Breast epithelium (tissue), 4 donors: ENCODE measurements at regions not wholly inside any gene's neighbourhood (a gene's known extent, or its start where the extent isn't known, plus 50 kb on each side); places are given as distances from the start of the nearest gene placed in this dataset.
A peak's percentile ranks its signal among the peaks of the same experiment; 100 is the strongest.

Experiments
- DNase-seq, 2 donors: peaks; one replicate each; pipeline ENCODE4 v3.0.0-alpha.2; 2019; ENCODE audit warnings: low spot score in 2 of 2
- H3K27ac ChIP-seq, 2 donors: fragments of 200-600 bp; sonication (generic) in 1 of 2; one replicate each; pipeline ENCODE4 v1.5.1; 2016 to 2019; ENCODE audit warnings: mild to moderate bottlenecking in 1 of 2
- H3K27me3 ChIP-seq, 2 donors: fragments of 200-600 bp; sonication (generic) in 1 of 2; one replicate each; pipeline versions ENCODE4 v1.5.1 to v1.6.0; 2017 to 2019; ENCODE audit warnings: control low read depth in 1 of 2, mild to moderate bottlenecking in 1 of 2
- H3K36me3 ChIP-seq: fragments of 200-600 bp; one replicate; pipeline ENCODE4 v1.5.1; 2019
- H3K4me1 ChIP-seq, 2 donors: fragments of 200-600 bp; sonication (generic); one replicate each; pipeline ENCODE4 v1.5.1; 2016 to 2019; ENCODE audit warnings: control low read depth in 1 of 2
- H3K4me3 ChIP-seq, 3 donors: fragments of 200-600 bp; sonication (generic); 1 replicate in 2 of 3; 2 replicates in 1 of 3; pipeline ENCODE4 v1.5.1; 2016 to 2019; ENCODE audit warnings: mild to moderate bottlenecking in 3 of 3, moderate library complexity in 2 of 3
- H3K9me3 ChIP-seq, 2 donors: fragments of 200-600 bp; sonication (generic) in 1 of 2; one replicate each; pipeline ENCODE4 v1.5.1; 2016 to 2019; ENCODE audit warnings: control low read depth in 1 of 2
- CTCF ChIP-seq, 3 donors: fragments of 450-650 bp; IDR thresholded peaks; one replicate each; pipeline ENCODE4 v1.5.1; 2016 to 2017; ENCODE audit warnings: antibody characterized with exemption in 3 of 3, mild to moderate bottlenecking in 3 of 3, moderate library complexity in 3 of 3
- POLR2A ChIP-seq: fragments of 450-650 bp; IDR thresholded peaks from one replicate; pipeline ENCODE4 v1.6.1; 2016; ENCODE audit warnings: antibody characterized with exemption, mild to moderate bottlenecking, moderate library complexity
- POLR2AphosphoS5 ChIP-seq, 3 donors: sonication (generic); formaldehyde crosslinking; IDR thresholded peaks; one replicate each; pipeline ENCODE4 v1.6.1; 2017; ENCODE audit warnings: antibody characterized with exemption in 3 of 3
- intact Hi-C: fragments of 100-400 bp; cut with DNase I; formaldehyde crosslinking; loops from one replicate; pipeline ENCODE4 v1.15.1; 2023; ENCODE audit warnings: low total_unique reads

GRCh38 chr20:52905241-52905994, 66.7 kb upstream of the TSHZ2 start:
- no peak overlapping the region for H3K4me3 ChIP-seq
- H3K27ac ChIP-seq, result no peak overlapping the region
- no peaks in the 10 kb centered on the region for H3K27me3 ChIP-seq
- TF ChIP-seq CTCF (IDR thresholded peaks at IDR 0.05) (no peak), POLR2A (no peak), POLR2AphosphoS5 (IDR thresholded peaks at IDR 0.05) (no peak)
- H3K36me3 ChIP-seq, result no peaks in the 10 kb centered on the region
- intact Hi-C loops, result no loop called here
- DNase-seq, result no peak
- no peaks in the 10 kb centered on the region for H3K9me3 ChIP-seq
- H3K4me1 ChIP-seq, result no peaks in the 10 kb centered on the region

- DNase-seq, result no peak
- H3K9me3 ChIP-seq, result no peaks in the 10 kb centered on the region
- H3K36me3 ChIP-seq, result no peaks in the 10 kb centered on the region
- no peak for TF ChIP-seq POLR2A
- no peak for TF ChIP-seq POLR2AphosphoS5 (IDR thresholded peaks at IDR 0.05)
- no peak for TF ChIP-seq CTCF (IDR thresholded peaks at IDR 0.05)
- no peak overlapping the region for H3K27ac ChIP-seq
- intact Hi-C loops, result no loop called here
- no peaks in the 10 kb centered on the region for H3K27me3 ChIP-seq
- no peak overlapping the region for H3K4me3 ChIP-seq
- no peaks in the 10 kb centered on the region for H3K4me1 ChIP-seq
These were observed 67.3 kb upstream of the TSHZ2 start for GRCh38 chr20:52904837-52905236.

- Histone ChIP-seq H3K27me3 (no peaks in the 10 kb centered on the region), H3K36me3 (no peaks in the 10 kb centered on the region), H3K4me1 (no peaks in the 10 kb centered on the region), H3K4me3 (no peak overlapping the region), H3K9me3 (no peaks in the 10 kb centered on the region), H3K27ac (no peak overlapping the region)
- TF ChIP-seq CTCF (IDR thresholded peaks at IDR 0.05) (no peak), POLR2A (no peak), POLR2AphosphoS5 (IDR thresholded peaks at IDR 0.05) (no peak)
- no peak for DNase-seq
- intact Hi-C loops, result no loop called here
These were observed 73.0 kb upstream of the TSHZ2 start for GRCh38 chr20:52899041-52899608.

GRCh38 chr20:52896348-52896747, 75.8 kb upstream of the TSHZ2 start:
- intact Hi-C loops, result no loop called here
- Histone ChIP-seq H3K27ac (peak overlapping the region; percentile 57 to 59), H3K4me1 (no peaks in the 10 kb centered on the region), H3K9me3 (no peaks in the 10 kb centered on the region), H3K36me3 (no peaks in the 10 kb centered on the region), H3K27me3 (no peaks in the 10 kb centered on the region), H3K4me3 (no peak overlapping the region)
- TF ChIP-seq POLR2A (no peak), CTCF (IDR thresholded peaks at IDR 0.05) (no peak), POLR2AphosphoS5 (IDR thresholded peaks at IDR 0.05) (no peak)
- no peak for DNase-seq

- no peaks in the 10 kb centered on the region for H3K4me1 ChIP-seq
- peak overlapping the region; percentile 57 to 59 for H3K27ac ChIP-seq
- no peak for TF ChIP-seq POLR2A
- no peak for TF ChIP-seq POLR2AphosphoS5 (IDR thresholded peaks at IDR 0.05)
- no peak for TF ChIP-seq CTCF (IDR thresholded peaks at IDR 0.05)
- intact Hi-C loops, result no loop called here
- DNase-seq, result no peak
- peak overlapping the region in 2 of 3 donors; percentile 30 to 33 for H3K4me3 ChIP-seq
- H3K27me3 ChIP-seq, result no peaks in the 10 kb centered on the region
- H3K36me3 ChIP-seq, result no peaks in the 10 kb centered on the region
- H3K9me3 ChIP-seq, result no peaks in the 10 kb centered on the region
These were observed 76.5 kb upstream of the TSHZ2 start for GRCh38 chr20:52895701-52896100.
